HUDEP-2 (cell line): ENCODE measurements at regions not wholly inside any gene's neighbourhood (a gene's known extent, or its start where the extent isn't known, plus 50 kb on each side); places are given as distances from the start of the nearest gene placed in this dataset.
A peak's percentile ranks its signal among the peaks of the same experiment; 100 is the strongest.
"Not testable (repeated sequence)": the region's sequence is repeated elsewhere in the genome, so short reads cannot be mapped to it uniquely, and the experiment has no call there.

Experiments used
- DNase-seq, 76 experiments: peaks; one replicate each; lab custom pipeline; 2025; ENCODE audit not compliant: unreplicated experiment in 76 of 76; lab: John Stamatoyannopoulos, UW

DNA sequence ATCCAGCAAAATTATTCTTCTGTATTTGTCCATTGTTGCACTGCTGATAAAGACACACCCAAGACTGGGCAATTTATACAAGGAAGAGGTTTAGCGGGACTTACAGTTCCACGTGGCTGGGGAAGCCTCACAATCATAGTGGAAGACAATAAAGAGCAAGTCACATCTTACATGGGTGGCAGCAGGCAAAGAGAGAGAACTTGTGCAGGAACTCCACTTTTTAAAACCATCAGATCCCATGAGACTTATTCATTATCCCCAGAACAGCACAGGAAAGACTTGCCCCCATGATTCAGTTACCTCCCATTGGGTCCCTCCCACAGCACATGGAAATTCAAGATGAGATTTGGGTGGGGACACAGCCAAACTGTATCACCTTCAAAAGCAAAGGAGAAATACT, 286.5 kb upstream of the ECI2 start:
- no peak for DNase-seq

DNA sequence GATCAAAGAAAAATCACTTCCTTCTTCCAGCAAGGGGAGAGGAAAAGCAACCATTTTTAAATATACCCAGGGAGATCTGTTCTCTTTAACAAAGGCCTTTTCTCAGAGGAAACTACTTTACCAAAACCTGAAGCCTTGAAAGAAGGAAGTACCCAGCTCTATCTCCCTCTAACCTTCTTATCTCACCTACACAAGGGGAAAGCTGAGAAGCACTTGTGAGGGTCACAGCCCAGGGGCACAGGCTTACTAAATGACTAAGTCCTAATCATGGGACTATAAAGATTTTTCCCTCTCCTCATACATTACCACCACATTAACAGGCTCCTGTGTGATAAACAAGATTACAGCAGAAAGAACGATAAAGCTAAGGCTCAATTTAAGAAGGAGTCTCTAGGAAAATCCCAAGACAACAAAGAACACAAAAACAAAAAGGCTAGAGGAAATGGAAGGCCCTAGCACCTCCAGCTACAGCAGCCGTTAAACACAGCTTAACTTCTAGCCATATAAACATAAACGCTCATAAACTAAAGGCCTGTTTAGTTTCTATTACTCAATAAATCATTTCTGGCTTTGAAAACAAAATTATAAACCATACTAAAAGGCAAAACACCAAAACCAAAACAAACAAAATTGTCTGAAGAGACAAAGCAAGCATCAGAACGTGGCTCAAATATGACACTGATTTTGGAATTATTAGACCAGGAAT, 284.9 kb upstream of the ECI2 start:
- DNase-seq, result no peak

DNA sequence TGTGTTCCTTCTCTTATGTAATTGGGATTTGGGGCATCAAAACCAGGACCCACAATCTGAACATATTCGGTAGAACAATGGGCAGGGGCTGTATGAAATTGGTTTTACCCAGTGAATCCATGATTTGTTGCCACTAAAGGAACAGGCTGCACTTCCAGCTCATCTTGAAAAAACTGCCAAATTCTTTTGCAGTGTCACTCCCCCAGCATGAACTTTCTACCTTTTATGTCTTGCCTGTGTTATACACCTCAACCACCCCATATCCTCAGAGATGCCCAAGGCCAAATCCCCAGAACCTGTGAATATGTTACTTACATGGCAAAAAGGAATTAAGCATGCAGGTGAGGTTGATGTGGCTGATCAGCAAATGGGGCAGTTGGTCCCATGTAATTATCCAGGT, 280.2 kb upstream of the ECI2 start:
- no peak for DNase-seq

DNA sequence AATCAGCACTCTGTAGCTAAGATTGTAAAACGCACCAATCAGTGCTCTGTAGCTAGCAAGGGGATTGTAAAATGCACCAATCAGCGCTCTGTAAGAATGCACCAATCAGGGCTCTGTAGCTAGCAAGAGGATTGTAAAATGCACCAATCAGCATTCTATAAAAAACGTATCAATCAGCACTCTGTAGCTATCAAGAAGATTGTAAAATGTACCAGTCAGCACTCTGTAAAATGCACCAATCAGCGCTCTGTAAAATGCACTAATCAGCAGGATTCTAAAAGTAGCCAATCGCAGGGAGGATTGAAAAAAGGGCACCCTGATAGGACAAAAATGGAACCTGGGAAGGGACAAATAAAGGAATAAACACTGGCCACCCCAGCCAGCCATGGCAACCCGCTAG, 278.7 kb upstream of the ECI2 start:
- DNase-seq, result not testable (repeated sequence)

DNA sequence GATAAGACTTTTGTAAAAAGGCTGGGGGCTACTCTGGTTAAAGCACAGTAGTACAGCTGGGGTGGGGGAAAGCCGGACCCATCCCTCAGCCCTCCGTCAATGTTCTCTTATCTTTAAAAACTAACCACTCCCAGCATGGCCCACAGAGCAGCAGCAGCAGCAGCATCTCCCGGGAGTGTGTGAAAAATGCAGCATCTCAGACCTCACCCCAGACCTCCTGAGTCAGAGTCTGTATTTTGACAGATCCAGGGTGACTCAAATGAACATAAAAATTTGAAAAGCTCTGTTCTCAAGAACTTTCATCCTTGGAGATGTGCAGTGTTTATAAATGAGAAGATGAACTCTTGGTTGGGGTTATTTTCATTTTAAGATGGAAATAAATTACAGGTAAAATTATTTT, 277.7 kb upstream of the ECI2 start:
- DNase-seq, result no peak

DNA sequence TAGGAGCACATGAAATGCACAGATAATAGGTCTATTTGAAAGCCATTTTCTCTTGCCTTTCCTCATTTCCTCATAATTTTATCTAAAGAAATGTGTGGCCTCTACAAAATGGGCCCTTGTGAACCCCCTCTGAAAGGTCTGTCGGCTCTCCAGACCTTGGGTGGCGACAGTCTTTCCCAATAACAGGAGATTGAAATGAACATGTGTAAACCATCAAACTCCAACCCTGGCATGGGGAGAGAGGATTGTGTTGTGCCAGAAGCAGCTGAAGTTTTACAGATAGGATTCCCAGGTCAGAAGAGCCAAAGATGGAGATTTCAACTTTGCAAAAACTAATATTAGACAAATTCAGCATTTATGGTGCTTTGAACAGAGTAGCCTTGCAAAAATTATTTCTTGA, 277.1 kb upstream of the ECI2 start:
- no peak for DNase-seq

DNA sequence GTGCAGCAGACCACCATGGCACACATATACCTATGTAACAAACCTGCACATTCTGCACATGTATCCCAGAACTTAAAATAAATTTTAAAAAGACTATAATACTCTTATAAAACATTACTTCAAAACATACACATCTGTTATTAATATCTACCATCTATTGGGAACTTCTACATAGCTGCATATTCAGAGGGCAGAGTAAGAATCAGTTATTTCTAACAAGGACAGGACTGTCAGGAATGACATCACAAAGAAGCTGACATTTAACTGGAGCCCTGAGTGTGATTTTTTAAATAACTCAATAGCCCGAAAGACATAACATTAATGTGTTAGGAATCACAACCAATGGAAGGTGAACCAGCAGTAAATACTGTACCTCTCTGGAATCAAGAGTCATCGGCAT, 276.7 kb upstream of the ECI2 start:
- DNase-seq, result no peak

DNA sequence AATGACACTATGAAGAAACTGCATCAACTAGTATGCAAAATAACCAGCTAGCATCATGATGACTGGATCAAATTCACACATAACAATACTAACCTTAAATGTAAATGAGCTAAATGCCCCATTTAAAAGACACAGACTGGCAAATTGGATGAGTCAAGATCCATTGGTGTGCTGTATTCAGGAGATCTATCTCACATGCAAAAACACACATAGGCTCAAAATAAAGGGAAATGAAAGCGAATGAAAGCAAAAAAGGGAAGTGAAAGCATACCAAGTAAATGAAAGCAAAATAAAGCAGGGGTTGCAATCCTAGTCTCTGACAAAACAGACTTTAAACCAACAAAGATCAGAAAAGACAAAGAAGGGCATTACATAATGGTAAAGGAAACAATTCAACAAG, 272.3 kb upstream of the ECI2 start:
- DNase-seq, result not testable (repeated sequence)

DNA sequence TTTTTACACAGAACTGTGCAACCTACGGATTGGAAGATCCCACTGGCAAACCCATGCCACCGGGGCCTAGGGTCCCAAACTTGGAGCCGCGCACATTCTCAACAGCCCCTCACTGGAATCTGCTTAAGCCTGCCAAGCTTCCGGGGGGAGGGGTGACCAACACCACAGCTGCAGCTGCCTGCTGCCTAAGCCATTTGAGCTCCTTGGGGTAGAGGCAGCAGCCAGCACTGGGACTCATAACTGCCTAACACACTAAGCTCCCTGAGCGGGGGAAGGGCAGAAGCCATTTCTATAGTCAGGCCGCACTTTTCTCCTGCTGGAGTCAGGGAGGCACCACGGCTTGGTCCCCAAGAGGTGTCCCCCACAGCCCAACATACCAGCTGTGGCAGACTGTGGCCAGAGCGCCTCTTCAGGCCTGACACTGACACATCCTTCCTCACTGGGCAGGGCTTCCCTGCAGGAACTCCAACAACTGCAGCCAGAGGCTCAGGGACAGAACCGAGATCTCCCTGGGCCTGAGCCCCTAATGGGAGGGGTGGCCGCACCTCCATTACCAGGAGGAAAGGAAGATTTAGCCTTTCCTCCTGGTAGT, 270.3 kb upstream of the ECI2 start:
- no peak for DNase-seq

DNA sequence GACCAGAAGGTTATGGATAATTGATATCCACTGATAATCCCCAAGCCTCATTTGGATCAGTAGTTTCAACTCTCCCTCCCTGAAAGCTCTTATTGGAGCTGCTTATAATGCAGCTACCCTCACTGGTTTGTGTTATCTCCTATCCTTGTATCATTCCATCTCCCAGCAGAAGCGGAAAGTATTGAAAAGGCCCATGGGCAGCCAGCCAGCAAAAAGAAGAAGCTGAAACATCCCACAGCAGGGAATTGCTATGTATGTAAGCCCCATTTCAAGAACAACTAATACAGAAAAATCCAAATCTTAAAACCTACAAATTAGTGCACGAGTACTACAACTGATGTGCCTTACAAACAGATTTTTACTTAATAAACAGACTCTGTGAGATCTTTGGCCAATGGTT, 269.0 kb upstream of the ECI2 start:
- DNase-seq, result no peak

DNA sequence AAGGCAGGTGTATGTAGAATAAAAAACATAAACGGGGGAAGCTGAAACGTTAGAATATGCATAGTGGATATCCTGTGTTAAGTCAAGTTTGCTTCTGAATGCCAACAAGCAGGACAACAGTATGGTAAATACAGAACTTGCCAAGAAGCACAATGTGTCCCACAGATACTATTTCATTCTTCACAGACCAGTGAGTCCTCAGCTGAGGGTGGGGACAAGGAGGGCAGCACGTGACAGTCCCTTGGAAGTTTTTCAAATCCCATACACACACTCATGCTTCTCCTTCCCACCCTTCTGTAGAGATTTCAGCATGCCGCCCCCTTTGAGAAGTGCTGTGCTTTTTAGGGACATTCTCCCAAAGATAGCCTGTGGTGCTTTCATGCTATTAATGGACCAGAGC, 268.5 kb upstream of the ECI2 start:
- no peak for DNase-seq

DNA sequence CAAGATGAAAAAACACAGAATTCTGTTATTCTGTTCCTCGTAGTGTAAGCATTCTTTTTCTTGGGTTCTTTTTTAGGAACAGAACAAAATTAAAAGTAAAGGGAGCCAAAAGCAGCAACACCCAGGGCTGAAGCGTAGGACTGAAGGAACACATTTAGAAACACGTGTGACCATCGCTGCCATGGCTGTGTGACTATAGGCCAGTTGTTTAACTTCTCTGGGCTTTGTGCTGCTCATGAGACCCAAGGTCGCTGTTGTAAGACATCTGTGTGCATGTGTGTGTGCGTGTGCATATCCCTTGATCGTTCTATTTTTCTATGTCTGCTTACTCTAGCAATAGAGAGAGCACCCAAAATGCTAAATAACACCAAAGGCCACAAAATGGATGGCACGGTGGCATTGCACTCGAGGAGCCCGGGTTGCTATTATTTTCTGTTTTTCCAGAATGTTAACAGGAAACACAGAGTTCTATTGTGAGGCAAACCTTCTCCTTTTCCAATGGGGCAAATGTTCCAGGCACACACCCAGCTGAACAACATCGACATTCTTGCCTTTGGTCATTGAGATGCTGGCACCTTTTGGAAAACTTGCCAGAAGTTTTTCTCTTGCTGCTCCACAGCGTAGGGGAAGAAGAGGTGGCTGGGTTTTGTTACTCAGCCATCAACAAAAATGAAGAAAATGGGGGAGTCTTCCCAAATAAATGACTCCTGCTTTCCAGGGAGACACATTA, 267.8 kb upstream of the ECI2 start:
- no peak for DNase-seq

DNA sequence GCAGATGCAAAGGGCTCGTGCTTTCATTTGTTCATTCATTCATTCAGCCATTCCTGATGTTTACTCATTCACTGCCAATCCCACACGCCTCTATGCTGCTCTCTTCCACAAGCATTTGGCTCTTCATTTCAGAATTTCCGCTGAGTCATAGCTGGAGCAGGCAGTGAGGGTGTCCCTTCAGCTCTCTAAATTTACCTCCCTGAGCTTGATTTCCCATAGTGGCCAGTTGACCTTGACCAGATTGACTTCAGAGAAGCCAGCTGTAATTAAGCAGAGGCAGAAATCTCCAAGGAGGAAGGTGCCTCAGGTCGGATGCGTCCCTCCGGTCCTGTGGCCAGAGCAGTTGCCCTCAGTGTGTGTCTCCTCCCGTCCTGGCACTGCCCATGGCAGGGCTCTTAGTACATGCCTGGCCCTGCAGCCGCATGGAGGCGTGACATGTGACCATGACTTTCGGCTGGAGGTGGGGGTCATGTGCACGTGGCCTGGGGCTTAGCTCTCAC, 267.2 kb upstream of the ECI2 start:
- DNase-seq, result peak in 2 of 76 experiments; percentile 14

DNA sequence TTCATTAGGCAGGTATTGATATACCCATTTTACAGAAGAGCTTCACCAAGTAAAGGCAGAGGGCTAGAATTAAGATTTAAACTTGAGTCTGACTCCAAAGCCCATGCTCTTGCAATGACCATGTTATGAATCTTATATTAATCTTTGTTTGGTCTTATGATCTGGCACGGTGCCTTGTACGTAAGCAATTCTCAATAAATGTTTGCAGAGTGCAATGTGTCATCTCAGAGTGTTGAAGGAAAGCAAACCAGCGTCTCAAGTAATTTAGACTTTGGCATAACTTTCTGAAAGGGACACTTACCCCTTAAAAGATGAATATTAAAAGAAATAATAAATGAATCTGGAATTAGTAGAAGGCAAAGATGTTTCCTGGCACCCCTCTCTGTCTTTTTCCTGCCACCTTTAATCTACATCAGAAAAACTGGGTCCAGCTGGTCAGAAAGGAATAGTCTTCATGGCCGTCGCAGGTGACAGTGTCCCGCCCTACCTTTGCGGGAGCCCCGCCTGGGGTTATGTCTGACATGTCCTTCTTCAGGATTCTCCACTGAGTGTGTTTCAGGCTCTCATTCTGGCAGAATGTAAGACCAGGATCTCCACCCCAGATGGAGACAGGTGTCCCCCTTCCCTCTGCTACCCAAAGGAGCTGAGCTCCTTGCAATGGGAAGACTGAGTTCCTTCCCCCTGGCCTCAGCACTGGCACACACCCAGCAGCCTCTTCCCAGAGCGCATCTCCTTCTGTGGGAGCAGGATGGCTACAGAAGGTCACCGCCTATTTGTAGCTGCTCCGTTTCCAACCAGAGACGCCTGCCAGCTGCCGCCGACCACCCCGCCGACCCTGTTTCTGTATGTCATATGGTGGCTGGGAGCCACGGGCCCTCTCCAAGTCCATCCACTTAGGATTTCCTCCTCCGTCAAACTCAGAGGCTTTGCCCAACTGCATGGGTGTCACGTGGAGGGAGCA, 266.3 kb upstream of the ECI2 start:
- no peak for DNase-seq

DNA sequence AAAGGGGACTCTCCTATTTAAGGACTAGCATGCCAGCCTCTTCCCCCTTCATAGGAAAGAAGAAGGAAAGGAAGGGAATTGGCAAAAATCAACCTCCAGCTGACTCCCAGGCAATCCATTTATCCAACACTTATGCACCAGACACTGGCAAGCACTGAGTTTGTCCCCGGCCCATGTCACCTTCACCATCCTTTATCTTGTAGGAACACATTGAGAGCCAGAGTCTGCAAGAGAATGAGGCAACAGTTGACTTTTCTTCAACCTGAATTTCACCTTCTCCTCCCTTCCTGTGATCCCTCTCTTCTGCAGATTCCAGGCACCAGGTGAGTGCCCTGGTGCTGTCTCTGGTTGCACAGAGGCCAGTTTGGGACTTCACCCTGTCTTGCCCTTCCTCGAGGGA, 264.3 kb upstream of the ECI2 start:
- DNase-seq, result no peak

DNA sequence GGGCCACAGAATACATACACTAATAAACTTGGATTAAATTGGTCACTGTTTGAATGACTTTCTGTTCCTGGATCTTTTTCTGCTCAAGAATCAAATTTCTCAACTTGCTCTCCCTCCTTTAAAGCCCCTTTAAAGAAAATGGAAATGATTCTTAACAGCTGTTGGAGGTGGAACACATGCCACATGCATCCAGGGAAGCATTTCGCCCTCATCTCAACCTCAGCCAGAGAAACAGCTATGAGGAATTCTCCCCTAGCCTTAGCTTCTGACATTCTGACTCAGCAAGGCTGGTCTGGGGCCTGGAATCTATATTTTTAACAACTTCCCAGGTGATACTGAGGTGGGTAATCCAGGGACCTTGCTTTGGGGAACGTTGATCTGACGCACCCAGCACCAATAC, 263.4 kb upstream of the ECI2 start:
- DNase-seq, result no peak

DNA sequence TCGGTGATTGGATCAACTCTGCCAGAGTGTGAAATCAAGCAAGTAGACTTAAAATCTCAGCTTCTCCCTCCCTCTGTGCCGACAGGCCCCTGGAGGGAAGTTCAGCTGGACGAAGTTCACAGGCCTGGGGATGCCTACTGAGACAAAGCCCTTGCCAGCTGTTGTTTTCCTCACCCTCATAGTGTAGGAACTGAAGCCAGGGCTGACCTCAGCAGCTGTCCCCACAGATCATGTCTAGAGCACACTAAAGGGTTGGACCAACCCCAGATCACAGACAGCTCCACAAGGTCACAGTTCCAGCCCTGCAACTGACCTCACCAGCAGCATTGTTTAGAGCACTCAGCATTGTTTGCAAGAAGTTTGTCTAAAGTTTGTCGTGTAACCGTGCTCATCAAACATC, 261.9 kb upstream of the ECI2 start:
- no peak for DNase-seq

DNA sequence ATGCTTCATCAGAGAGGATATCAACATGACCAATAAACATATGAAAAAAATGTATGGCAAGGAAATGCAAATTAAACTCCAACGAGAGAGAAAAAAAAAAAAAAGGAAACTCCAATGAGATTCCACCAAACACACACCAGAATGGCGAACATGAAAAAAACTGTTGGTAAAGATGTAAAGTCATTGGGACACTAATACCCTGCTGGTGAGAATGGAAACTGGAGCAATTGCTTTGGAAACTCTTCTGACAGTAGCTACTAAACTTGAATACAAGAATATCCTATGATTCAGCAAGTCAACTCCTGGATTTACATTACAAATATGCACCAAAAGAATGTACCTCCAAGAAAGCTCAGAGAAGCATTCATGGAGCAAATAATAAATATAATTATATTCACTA, 260.7 kb upstream of the ECI2 start:
- DNase-seq, result no peak

DNA sequence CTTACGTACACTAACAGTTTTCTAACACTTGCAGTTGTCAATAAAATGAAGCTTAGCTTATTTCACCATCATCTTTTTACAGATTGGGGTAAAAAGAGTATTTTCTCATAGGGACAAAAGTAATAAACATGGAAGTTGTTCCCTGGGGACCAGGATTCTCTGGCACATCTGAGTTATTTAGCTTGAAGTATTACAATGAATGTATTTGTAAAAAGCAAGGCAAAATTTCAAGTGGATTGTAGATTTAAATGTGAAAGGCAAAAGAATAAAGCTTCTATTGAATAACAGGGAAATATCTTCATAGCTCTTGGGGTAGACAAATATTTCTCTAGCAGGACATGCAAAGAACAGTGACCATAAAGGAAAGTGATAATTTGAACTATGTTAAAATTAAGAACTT, 260.0 kb upstream of the ECI2 start:
- no peak for DNase-seq

DNA sequence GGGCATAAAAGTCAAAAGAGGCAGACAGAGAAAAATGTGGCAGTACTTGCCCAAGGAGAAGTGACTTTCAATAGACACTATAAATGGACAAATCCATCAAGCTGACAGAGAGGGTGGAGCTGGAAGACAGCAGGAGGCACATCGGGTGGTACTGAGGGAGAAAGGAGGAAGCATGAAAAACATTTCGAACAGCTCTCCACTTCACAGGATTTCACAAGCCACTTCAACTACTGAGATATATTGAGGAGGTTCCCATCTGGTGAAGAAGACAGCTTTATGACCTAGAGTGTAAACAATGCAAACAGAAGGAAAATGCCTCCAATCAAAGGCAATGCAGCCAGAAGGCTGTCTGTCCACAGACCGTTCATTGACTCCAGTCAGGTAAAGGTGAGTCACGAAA, 259.4 kb upstream of the ECI2 start:
- no peak for DNase-seq

DNA sequence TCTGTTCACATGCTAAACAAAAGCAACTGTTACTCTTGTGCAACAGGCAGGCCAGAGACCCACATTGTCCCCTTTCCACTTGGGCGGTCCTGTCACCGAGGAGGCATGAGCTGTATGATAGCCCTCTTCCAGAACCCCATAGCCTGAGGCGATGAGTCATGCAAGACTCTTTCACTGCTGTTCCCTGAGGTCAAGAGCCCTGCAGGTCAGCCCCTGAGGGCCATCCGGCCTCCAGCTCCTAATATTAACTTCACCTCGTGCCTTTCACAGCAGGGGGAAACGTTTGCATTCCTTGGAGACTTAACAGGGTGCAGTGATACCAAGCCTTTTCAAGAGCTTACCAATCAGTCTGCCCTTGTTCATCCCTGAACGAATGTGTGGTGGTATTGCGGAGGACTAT, 253.3 kb upstream of the ECI2 start:
- no peak for DNase-seq
